ENCODE measurements at regions not wholly inside any gene's neighbourhood (a gene's known extent, or its start where the extent isn't known, plus 50 kb on each side); places are given as distances from the start of the nearest gene placed in this dataset.

DNA sequence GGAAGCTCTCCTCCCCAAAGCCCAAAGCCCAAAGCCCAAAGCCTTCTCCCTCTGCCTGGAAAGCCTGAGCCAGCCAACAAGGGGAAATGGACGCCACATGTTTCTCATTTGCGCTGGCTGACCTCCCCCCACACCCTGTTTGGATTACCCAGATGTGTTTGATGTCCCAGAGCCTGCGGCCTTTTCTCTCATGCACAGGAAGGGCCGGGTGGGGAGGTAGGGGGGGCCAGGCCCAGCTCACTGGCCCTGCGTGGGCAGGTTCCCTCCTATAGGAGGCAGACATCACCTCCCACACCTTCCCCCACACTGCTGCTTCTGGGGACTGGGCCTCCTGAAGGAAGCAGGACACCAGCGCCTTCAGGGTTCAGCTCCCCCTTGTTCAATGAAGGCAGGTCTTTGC, 116.3 kb downstream of the NAV1 start:
- Mint-ChIP-seq H3K4me1 (no peaks in the 10 kb centered on the region), H3K36me3 (no peaks in the 10 kb centered on the region), H3K9me3 (no peaks in the 10 kb centered on the region), H3K4me3 (no peak overlapping the region), H3K27ac (no peak overlapping the region)
- ATAC-seq, result no peak
- DNase-seq (ENCODE audit: low spot score in 2 of 2), result no peak

DNA sequence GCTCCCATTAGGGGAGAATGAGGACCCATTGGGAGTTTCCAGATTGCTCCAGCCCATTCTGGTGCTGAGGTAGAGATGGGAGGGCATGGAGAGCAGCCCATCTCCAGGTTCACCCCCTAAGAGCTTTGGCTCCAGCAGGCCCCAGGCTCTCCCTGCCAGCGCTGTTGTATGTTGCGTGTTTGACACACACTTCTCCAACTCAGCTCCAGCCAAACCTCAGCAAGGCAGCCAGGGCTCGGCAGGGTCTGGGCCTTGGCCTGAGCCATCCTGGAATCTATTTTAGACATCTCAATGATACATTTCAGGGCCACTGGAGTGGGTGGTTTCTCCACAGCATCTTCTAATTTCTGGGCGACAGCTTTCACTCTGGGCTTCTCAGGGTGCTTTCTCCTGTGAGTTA, 117.0 kb downstream of the NAV1 start:
- no peak for ATAC-seq
- no peak overlapping the region for H3K4me3 Mint-ChIP-seq
- H3K9me3 Mint-ChIP-seq, result no peaks in the 10 kb centered on the region
- H3K36me3 Mint-ChIP-seq, result no peaks in the 10 kb centered on the region
- no peaks in the 10 kb centered on the region for H3K4me1 Mint-ChIP-seq
- no peak for DNase-seq (ENCODE audit: low spot score in 2 of 2)
- no peak overlapping the region for H3K27ac Mint-ChIP-seq

DNA sequence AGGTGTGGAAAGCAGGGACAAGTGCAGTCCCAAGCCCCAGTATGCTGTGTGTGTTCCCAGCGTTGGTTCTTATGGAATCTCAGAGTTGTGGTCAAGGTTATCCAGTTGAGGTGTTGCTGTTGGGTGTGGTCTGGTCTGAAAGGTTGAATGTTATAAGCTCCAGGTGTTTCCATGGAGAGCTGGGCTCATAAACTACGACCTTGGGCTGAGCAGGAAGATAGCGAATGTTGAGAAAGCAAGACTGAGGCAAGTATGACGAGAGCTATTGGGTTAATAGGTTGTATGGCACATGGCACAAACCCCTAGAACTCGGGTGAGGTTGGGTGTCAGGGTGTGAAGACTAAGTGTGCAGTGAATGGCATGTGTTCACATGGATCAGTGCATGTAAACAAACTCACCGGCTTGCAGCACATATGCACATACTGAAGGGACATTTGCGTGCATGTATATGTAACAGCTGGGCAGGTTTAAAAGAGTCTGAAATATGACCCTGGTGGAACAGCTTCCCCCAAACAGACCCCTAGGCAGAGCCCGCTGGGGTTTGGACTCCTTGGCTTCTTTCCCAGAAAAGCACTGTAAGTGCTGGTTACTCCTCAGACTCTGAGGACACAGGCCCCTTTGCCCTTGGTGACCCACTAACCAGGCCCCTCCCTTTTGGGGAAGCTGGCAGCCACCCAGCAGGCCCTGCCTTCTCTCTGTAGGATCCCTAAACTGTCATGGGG, 117.5 kb downstream of the NAV1 start:
- Mint-ChIP-seq H3K36me3 (no peaks in the 10 kb centered on the region), H3K4me3 (no peak overlapping the region), H3K9me3 (no peaks in the 10 kb centered on the region), H3K27ac (no peak overlapping the region), H3K4me1 (no peaks in the 10 kb centered on the region)
- ATAC-seq (no peak), DNase-seq (ENCODE audit: low spot score in 2 of 2) (no peak)

DNA sequence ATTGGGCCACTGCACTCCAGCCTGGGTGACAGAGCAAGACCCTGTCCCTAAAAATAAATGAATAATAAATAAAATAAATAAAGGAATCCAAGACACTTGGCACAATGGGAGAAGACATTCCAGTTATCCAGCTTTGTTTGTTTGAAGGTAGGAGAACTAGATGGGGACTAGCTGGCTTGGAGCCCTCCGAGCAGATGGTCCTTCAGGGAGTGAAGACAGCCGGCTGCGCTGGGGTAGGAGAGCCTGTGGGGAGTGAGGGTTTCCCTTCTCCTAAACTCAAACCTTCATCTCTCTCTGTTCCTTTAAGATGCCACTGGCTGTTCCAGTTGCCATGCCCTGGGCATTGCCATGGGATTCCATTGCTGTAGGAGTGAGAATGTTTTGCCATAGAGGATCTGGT, 120.6 kb downstream of the NAV1 start:
- no peak for DNase-seq (ENCODE audit: low spot score in 2 of 2)
- Mint-ChIP-seq H3K27ac (no peak overlapping the region), H3K36me3 (no peaks in the 10 kb centered on the region), H3K4me1 (no peaks in the 10 kb centered on the region), H3K9me3 (no peaks in the 10 kb centered on the region), H3K4me3 (no peak overlapping the region)
- no peak for ATAC-seq

- H3K9me3 Mint-ChIP-seq, result no peaks in the 10 kb centered on the region
- H3K4me3 Mint-ChIP-seq, result no peak overlapping the region
- DNase-seq (ENCODE audit: low spot score in 2 of 2) (no peak), ATAC-seq (no peak)
- H3K36me3 Mint-ChIP-seq, result no peaks in the 10 kb centered on the region
- no peaks in the 10 kb centered on the region for H3K4me1 Mint-ChIP-seq
- no peak overlapping the region for H3K27ac Mint-ChIP-seq
Measured at GRCh38 chr1:201660931-201661822, 122.2 kb downstream of the NAV1 start.

DNA sequence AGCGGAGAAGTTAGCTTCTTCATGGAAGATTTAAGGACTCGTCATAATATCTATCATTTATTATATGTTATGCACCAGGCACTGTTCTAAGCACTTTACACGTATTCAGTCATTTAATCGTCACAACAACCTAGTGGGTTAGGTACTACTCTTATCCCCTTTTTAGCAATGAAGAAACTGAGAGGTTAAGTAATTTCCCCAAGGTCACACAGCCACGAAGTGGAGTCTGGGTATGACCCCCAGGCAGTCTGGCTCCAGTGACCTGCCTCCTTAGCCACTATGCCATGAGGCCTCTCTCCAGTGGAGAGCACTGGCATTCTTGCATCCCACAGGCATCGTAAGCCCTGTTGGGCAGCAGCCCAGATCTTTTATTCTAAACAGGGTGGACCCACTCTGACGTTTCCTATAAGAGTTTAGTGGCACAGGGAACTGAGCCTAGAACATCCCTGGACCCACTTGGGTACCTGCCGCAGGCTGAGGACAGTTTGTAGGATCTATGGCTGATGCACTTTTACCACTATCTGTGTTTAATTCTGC, 123.0 kb downstream of the NAV1 start:
- no peak overlapping the region for H3K27ac Mint-ChIP-seq
- H3K4me1 Mint-ChIP-seq, result no peaks in the 10 kb centered on the region
- no peak for DNase-seq (ENCODE audit: low spot score in 2 of 2)
- no peaks in the 10 kb centered on the region for H3K36me3 Mint-ChIP-seq
- no peak for ATAC-seq
- H3K4me3 Mint-ChIP-seq, result no peak overlapping the region
- H3K9me3 Mint-ChIP-seq, result no peaks in the 10 kb centered on the region

DNA sequence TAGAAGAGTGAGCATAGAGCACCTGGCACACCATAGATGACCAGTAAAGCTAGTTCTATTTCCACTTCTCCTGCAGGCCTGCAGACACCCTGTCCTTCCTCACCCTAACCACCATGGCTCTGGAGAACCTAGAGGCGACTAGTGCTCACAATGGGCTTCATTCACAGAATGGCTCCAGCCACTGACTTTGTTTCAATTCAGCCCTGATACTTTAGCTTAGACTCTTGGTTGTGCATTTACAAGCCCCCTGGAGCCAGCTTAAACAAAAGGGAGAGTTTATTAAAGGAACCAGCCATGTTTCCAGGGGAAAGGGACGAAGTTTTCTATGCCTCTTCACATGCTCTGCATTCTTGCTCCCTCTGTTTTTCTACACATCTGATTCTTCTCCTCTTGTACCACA, 123.7 kb downstream of the NAV1 start:
- H3K9me3 Mint-ChIP-seq, result no peaks in the 10 kb centered on the region
- H3K27ac Mint-ChIP-seq, result no peak overlapping the region
- no peaks in the 10 kb centered on the region for H3K36me3 Mint-ChIP-seq
- no peak overlapping the region for H3K4me3 Mint-ChIP-seq
- DNase-seq (ENCODE audit: low spot score in 2 of 2), result no peak
- no peaks in the 10 kb centered on the region for H3K4me1 Mint-ChIP-seq
- no peak for ATAC-seq

DNA sequence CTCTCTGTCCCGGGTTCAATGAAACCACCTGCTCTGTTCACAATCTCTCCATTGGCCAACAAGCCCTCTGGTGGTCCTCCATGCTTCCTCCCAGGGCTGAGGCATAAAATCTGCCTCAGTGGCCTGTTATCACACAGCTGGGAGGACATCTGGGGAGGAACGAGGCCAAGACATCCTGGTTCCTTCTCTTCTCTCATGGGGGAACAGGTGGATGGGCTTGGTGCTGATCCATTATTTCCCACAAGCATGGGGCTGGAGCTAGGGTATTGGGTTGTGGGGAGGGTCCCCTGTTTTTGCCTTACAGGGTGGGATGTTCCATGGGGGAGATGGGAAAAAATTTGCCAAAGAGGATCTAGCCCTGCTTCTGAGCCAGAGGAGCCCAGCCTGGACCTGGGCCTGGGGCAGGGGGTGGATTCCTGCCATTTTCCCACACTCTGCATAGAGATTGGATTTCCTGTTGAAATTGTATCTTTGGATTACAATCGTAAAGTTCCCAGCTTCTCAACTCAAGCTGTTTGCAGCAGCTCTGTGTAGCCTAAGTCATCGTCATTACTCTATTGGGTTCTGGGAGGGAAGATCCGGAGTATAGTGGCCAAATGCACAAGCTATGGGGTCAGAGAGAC, 124.7 kb downstream of the NAV1 start:
- H3K4me1 Mint-ChIP-seq, result no peaks in the 10 kb centered on the region
- no peaks in the 10 kb centered on the region for H3K36me3 Mint-ChIP-seq
- no peak for DNase-seq (ENCODE audit: low spot score in 2 of 2)
- ATAC-seq, result no peak
- no peaks in the 10 kb centered on the region for H3K9me3 Mint-ChIP-seq
- H3K27ac Mint-ChIP-seq, result no peak overlapping the region
- H3K4me3 Mint-ChIP-seq, result no peak overlapping the region

DNA sequence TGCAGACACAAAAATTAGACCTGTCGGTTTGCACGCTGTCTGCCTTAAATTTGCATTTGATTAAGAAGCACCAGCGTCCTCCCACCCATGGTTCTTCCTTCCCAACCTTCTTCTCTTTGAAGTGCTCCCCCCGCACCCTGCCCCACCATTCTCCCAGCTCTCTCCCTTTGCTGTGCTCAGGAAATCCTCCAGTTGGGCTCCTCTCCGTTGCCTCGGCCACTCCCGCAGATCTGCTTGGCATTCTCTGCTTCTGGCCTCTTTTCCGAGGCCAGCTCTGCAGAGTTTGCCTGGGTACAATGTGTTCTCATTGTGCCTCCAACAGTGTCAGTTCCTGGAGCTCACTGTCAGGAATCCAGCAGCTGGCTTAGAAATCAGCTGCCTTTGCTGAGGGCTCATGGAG, 126.1 kb downstream of the NAV1 start:
- H3K4me1 Mint-ChIP-seq, result no peaks in the 10 kb centered on the region
- H3K4me3 Mint-ChIP-seq, result no peak overlapping the region
- H3K36me3 Mint-ChIP-seq, result no peaks in the 10 kb centered on the region
- DNase-seq (ENCODE audit: low spot score in 2 of 2) (no peak), ATAC-seq (no peak)
- no peaks in the 10 kb centered on the region for H3K9me3 Mint-ChIP-seq
- H3K27ac Mint-ChIP-seq, result no peak overlapping the region

GRCh38 chr1:201666102-201666501, 127.2 kb downstream of the NAV1 start:
- DNase-seq (ENCODE audit: low spot score in 2 of 2), result no peak
- Mint-ChIP-seq H3K36me3 (no peaks in the 10 kb centered on the region), H3K27ac (no peak overlapping the region), H3K4me3 (no peak overlapping the region), H3K9me3 (no peaks in the 10 kb centered on the region), H3K4me1 (no peaks in the 10 kb centered on the region)
- no peak for ATAC-seq

DNA sequence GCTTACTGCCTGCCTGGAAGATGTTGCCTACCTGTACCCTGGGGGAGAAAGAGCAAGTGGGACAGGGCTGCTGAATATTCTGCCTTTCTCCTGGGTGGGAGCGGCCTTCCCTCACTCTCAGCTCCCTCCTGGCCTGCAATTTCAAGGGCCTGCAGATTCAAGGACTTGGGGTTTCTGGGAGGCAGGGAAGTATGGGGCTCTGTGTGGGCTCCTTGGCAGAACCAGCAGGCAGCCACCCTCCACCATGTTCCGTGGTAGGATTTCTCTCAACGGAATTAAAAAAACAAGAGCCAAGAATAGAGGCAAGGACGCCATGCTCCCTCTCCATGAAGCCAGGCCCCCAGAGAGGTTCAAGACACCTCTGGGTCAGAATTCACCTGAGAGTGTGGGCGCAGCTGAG, 127.7 kb downstream of the NAV1 start:
- no peak for DNase-seq (ENCODE audit: low spot score in 2 of 2)
- no peak overlapping the region for H3K27ac Mint-ChIP-seq
- H3K36me3 Mint-ChIP-seq, result no peaks in the 10 kb centered on the region
- H3K4me1 Mint-ChIP-seq, result no peaks in the 10 kb centered on the region
- H3K9me3 Mint-ChIP-seq, result no peaks in the 10 kb centered on the region
- no peak for ATAC-seq
- H3K4me3 Mint-ChIP-seq, result no peak overlapping the region

GRCh38 chr1:201667479-201667878, 128.6 kb downstream of the NAV1 start:
- no peak overlapping the region for H3K27ac Mint-ChIP-seq
- no peak for DNase-seq (ENCODE audit: low spot score in 2 of 2)
- H3K4me3 Mint-ChIP-seq, result no peak overlapping the region
- ATAC-seq, result no peak
- no peaks in the 10 kb centered on the region for H3K36me3 Mint-ChIP-seq
- H3K4me1 Mint-ChIP-seq, result no peaks in the 10 kb centered on the region
- H3K9me3 Mint-ChIP-seq, result no peaks in the 10 kb centered on the region

DNA sequence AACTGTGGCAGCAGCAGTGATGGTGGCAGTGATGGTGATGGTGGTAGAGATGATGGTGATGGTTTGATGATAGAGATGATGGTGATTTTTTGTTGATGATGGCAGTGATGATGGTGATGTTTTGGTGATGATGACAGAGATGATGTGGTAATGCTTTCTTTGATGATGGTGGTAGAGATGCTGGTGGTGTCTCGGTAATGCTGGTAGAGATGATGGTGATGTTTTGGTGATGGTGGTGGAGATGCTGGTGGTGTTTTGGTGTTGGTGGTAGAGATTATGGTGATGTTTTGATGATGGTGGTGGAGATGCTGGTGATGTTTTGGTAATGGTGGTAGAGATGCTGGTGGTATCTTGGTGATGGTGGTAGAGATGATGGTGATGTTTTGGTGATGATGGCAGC, 131.6 kb downstream of the NAV1 start:
- ATAC-seq (no peak), DNase-seq (ENCODE audit: low spot score in 2 of 2) (no peak)
- H3K4me1 Mint-ChIP-seq, result no peaks in the 10 kb centered on the region
- H3K4me3 Mint-ChIP-seq, result no peak overlapping the region
- no peaks in the 10 kb centered on the region for H3K36me3 Mint-ChIP-seq
- H3K27ac Mint-ChIP-seq, result no peak overlapping the region
- H3K9me3 Mint-ChIP-seq, result no peaks in the 10 kb centered on the region

DNA sequence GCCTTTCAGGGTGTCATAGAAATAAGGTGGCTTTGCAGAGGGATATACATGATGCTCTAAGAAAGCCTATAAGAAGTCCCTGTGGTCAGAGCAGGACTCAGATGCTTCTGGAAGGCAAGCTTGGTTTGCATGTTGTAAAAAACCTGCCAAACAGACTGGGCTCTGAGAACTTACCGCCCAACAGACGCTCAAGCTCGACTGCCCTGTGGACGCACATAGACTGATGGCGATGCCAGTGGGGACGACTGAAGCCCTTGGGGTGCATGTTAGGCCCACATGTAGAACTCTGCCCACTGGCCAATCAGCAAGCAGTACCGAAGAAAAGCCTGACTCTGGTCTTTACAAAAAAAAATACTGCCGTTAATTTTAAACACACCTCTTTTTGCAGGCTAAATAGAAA, 133.8 kb downstream of the NAV1 start:
- DNase-seq (ENCODE audit: low spot score in 2 of 2) (no peak), ATAC-seq (no peak)
- no peaks in the 10 kb centered on the region for H3K9me3 Mint-ChIP-seq
- H3K4me3 Mint-ChIP-seq, result no peak overlapping the region
- H3K27ac Mint-ChIP-seq, result no peak overlapping the region
- H3K4me1 Mint-ChIP-seq, result no peaks in the 10 kb centered on the region
- H3K36me3 Mint-ChIP-seq, result no peaks in the 10 kb centered on the region

GRCh38 chr1:201673093-201673492, 134.2 kb downstream of the NAV1 start:
- no peak overlapping the region for H3K27ac Mint-ChIP-seq
- H3K36me3 Mint-ChIP-seq, result no peaks in the 10 kb centered on the region
- H3K4me1 Mint-ChIP-seq, result no peaks in the 10 kb centered on the region
- no peak overlapping the region for H3K4me3 Mint-ChIP-seq
- H3K9me3 Mint-ChIP-seq, result no peaks in the 10 kb centered on the region
- ATAC-seq (no peak), DNase-seq (ENCODE audit: low spot score in 2 of 2) (no peak)

GRCh38 chr1:201673915-201674314, 135.0 kb downstream of the NAV1 start:
- no peak overlapping the region for H3K27ac Mint-ChIP-seq
- H3K36me3 Mint-ChIP-seq, result no peaks in the 10 kb centered on the region
- H3K9me3 Mint-ChIP-seq, result no peaks in the 10 kb centered on the region
- no peak overlapping the region for H3K4me3 Mint-ChIP-seq
- DNase-seq (ENCODE audit: low spot score in 2 of 2) (no peak), ATAC-seq (no peak)
- H3K4me1 Mint-ChIP-seq, result no peaks in the 10 kb centered on the region

Data from stimulated activated effector memory CD8-positive, alpha-beta T cell treated with anti-CD3 and anti-CD28 coated beads, Interleukin-12 subunit alpha, Interleukin-12 subunit beta, amount 100 ng/mL, for 72 hours (primary cell).